Breast epithelium (tissue), 3 donors: ENCODE measurements at regions not wholly inside any gene's neighbourhood (a gene's known extent, or its start where the extent isn't known, plus 50 kb on each side); places are given as distances from the start of the nearest gene placed in this dataset.

Source experiments
- POLR2AphosphoS5 ChIP-seq, 3 donors: sonication (generic); formaldehyde crosslinking; IDR thresholded peaks; one replicate each; pipeline ENCODE4 v1.6.1; 2017; ENCODE audit warnings: antibody characterized with exemption in 3 of 3
- TF ChIP-seq, protein P1 (sequence below), 3 donors: fragments of 450-650 bp; IDR thresholded peaks; one replicate each; pipeline ENCODE4 v1.5.1; 2016 to 2017; ENCODE audit warnings: antibody characterized with exemption in 3 of 3, mild to moderate bottlenecking in 3 of 3, moderate library complexity in 3 of 3

DNA sequence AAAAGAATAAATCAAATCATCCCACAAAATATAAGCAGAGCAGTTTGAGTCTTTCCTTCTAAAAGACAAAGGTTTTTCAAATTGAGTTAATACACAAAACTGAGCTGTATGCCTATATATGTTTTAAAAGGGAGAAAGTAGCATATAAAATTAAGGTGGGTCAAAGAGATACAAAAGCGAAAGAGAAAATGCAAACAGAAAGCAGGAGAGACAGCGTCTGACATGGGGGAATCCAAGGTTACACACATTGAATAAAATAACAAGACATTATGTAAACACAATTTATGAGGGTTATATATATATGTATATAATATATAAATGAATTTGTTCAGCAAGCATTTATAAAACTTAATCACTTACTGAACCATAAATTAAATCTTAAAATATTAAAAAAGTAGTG is 276.1 kb upstream of the LCORL start:
- TF ChIP-seq, protein P1, sequence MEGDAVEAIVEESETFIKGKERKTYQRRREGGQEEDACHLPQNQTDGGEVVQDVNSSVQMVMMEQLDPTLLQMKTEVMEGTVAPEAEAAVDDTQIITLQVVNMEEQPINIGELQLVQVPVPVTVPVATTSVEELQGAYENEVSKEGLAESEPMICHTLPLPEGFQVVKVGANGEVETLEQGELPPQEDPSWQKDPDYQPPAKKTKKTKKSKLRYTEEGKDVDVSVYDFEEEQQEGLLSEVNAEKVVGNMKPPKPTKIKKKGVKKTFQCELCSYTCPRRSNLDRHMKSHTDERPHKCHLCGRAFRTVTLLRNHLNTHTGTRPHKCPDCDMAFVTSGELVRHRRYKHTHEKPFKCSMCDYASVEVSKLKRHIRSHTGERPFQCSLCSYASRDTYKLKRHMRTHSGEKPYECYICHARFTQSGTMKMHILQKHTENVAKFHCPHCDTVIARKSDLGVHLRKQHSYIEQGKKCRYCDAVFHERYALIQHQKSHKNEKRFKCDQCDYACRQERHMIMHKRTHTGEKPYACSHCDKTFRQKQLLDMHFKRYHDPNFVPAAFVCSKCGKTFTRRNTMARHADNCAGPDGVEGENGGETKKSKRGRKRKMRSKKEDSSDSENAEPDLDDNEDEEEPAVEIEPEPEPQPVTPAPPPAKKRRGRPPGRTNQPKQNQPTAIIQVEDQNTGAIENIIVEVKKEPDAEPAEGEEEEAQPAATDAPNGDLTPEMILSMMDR (IDR thresholded peaks at IDR 0.05): no peak
- no peak for TF ChIP-seq POLR2AphosphoS5 (IDR thresholded peaks at IDR 0.05)
